ENCODE measurements at regions not wholly inside any gene's neighbourhood (a gene's known extent, or its start where the extent isn't known, plus 50 kb on each side); places are given as distances from the start of the nearest gene placed in this dataset.
"Not testable (repeated sequence)": the region's sequence is repeated elsewhere in the genome, so short reads cannot be mapped to it uniquely, and the experiment has no call there.

- no peak overlapping the region for H3K4me2 ChIP-seq
- WGBS (ENCODE audit: low lambda C conversion rate, missing lambda C conversion rate), result 15% methylated on average over 2 of the region's 2 CpGs
- H2AFZ ChIP-seq, result no peak overlapping the region
- no peaks in the 10 kb centered on the region for H3K9me2 ChIP-seq (replicated peaks; ENCODE audit: insufficient read depth)
- no peaks in the 10 kb centered on the region for H3K4me1 ChIP-seq (ENCODE audit: insufficient read depth)
- no peak overlapping the region for H3K27ac ChIP-seq
- no peaks in the 10 kb centered on the region for H4K20me1 ChIP-seq (ENCODE audit: insufficient read depth, poor library complexity, severe bottlenecking)
- H3K9me3 ChIP-seq (ENCODE audit: low read depth), result no peaks in the 10 kb centered on the region
- TF ChIP-seq EZH2phosphoT487 (IDR thresholded peaks at IDR 0.05; ENCODE audit: low read depth, severe bottlenecking, unreplicated experiment), result no peak
- no peak for TF ChIP-seq EZH2 (IDR thresholded peaks at IDR 0.05; ENCODE audit: borderline replicate concordance)
- no peak for TF ChIP-seq CTCF (IDR thresholded peaks at IDR 0.05; ENCODE audit: poor library complexity)
- H3K27me3 ChIP-seq, result no peaks in the 10 kb centered on the region
- H3K4me3 ChIP-seq, result no peak overlapping the region
- no peak for DNase-seq (ENCODE audit: low spot score)
- no peaks in the 10 kb centered on the region for H3K36me3 ChIP-seq (replicated peaks; ENCODE audit: insufficient read depth, low read depth)
- H3K79me2 ChIP-seq, result no peaks in the 10 kb centered on the region
Measured at GRCh38 chr13:86907156-86907555, 764.0 kb upstream of the SLITRK5 start.

- no peak for TF ChIP-seq EZH2 (IDR thresholded peaks at IDR 0.05; ENCODE audit: borderline replicate concordance)
- TF ChIP-seq CTCF (IDR thresholded peaks at IDR 0.05; ENCODE audit: poor library complexity), result no peak
- no peak for TF ChIP-seq EZH2phosphoT487 (IDR thresholded peaks at IDR 0.05; ENCODE audit: low read depth, severe bottlenecking, unreplicated experiment)
- H3K4me3 ChIP-seq, result no peak overlapping the region
- no peaks in the 10 kb centered on the region for H3K27me3 ChIP-seq
- H3K36me3 ChIP-seq (replicated peaks; ENCODE audit: insufficient read depth, low read depth), result no peaks in the 10 kb centered on the region
- WGBS (ENCODE audit: low lambda C conversion rate, missing lambda C conversion rate), result 70% methylated on average over 6 of the region's 6 CpGs
- H2AFZ ChIP-seq, result no peak overlapping the region
- H3K4me1 ChIP-seq (ENCODE audit: insufficient read depth), result no peaks in the 10 kb centered on the region
- no peaks in the 10 kb centered on the region for H3K9me2 ChIP-seq (replicated peaks; ENCODE audit: insufficient read depth)
- H3K4me2 ChIP-seq, result no peak overlapping the region
- no peaks in the 10 kb centered on the region for H4K20me1 ChIP-seq (ENCODE audit: insufficient read depth, poor library complexity, severe bottlenecking)
- no peaks in the 10 kb centered on the region for H3K79me2 ChIP-seq
- H3K9me3 ChIP-seq (ENCODE audit: low read depth), result no peaks in the 10 kb centered on the region
- DNase-seq (ENCODE audit: low spot score), result no peak
- no peak overlapping the region for H3K27ac ChIP-seq
Measured at GRCh38 chr13:86909318-86909717, 761.9 kb upstream of the SLITRK5 start.

DNA sequence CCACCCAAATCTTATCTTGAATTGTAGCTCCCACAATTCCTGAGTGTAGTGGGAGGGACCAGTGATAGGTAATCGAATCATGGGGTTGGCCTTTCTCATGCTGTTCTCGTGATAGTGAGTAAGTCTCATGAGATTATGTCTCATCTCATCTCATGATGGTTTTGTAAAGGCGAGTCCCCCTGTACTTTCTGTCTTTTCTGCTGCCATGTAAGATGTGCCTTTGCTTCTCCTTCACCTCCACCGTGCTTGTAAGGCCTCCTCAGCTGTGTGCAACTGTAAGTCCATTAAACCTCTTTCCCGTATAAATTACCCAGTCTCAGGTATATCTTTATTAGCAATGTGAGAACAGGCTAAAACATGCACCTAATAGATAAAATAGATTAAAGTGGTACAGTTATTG, 756.4 kb upstream of the SLITRK5 start:
- 90% methylated on average over 5 of the region's 5 CpGs for WGBS (ENCODE audit: low lambda C conversion rate, missing lambda C conversion rate)
- no peak overlapping the region for H3K4me3 ChIP-seq
- no peak for DNase-seq (ENCODE audit: low spot score)
- no peaks in the 10 kb centered on the region for H3K36me3 ChIP-seq (replicated peaks; ENCODE audit: insufficient read depth, low read depth)
- no peaks in the 10 kb centered on the region for H3K27me3 ChIP-seq
- H3K4me1 ChIP-seq (ENCODE audit: insufficient read depth), result no peaks in the 10 kb centered on the region
- no peaks in the 10 kb centered on the region for H3K9me2 ChIP-seq (replicated peaks; ENCODE audit: insufficient read depth)
- no peak overlapping the region for H3K4me2 ChIP-seq
- TF ChIP-seq CTCF (IDR thresholded peaks at IDR 0.05; ENCODE audit: poor library complexity), result no peak
- TF ChIP-seq EZH2phosphoT487 (IDR thresholded peaks at IDR 0.05; ENCODE audit: low read depth, severe bottlenecking, unreplicated experiment), result no peak
- no peaks in the 10 kb centered on the region for H4K20me1 ChIP-seq (ENCODE audit: insufficient read depth, poor library complexity, severe bottlenecking)
- H3K79me2 ChIP-seq, result no peaks in the 10 kb centered on the region
- H3K27ac ChIP-seq, result no peak overlapping the region
- no peak overlapping the region for H2AFZ ChIP-seq
- H3K9me3 ChIP-seq (ENCODE audit: low read depth), result no peaks in the 10 kb centered on the region

GRCh38 chr13:86917438-86917837, 753.7 kb upstream of the SLITRK5 start:
- H3K4me2 ChIP-seq; H3K4me1 ChIP-seq (ENCODE audit: insufficient read depth); H3K4me3 ChIP-seq; H2AFZ ChIP-seq; H3K27ac ChIP-seq; H3K79me2 ChIP-seq; H3K36me3 ChIP-seq (replicated peaks; ENCODE audit: insufficient read depth, low read depth); H4K20me1 ChIP-seq (ENCODE audit: insufficient read depth, poor library complexity, severe bottlenecking); H3K27me3 ChIP-seq; DNase-seq (ENCODE audit: low spot score); H3K9me3 ChIP-seq (ENCODE audit: low read depth); H3K9me2 ChIP-seq (replicated peaks; ENCODE audit: insufficient read depth): not testable (repeated sequence)
- 98% methylated on average over 10 of the region's 10 CpGs for WGBS (ENCODE audit: low lambda C conversion rate, missing lambda C conversion rate)

All from hepatocyte (in vitro differentiated cells).